AG09319 (cell line): ENCODE measurements at regions not wholly inside any gene's neighbourhood (a gene's known extent, or its start where the extent isn't known, plus 50 kb on each side); places are given as distances from the start of the nearest gene placed in this dataset.

Experiments used
- DNase-seq: peaks from one replicate; pipeline ENCODE4 v3.0.0-alpha.2; 2010; ENCODE audit warnings: low read depth; ENCODE audit errors: extremely low read depth
- TF ChIP-seq, protein P1 (sequence below): IDR thresholded peaks from 2 replicates; pipeline ENCODE4 v1.5.1; 2011; ENCODE audit warnings: low read depth, mild to moderate bottlenecking, inconsistent platforms, low read length, moderate library complexity

GRCh38 chr1:87763483-87763882 is 434.8 kb downstream of the LMO4 start:
- TF ChIP-seq, protein P1, sequence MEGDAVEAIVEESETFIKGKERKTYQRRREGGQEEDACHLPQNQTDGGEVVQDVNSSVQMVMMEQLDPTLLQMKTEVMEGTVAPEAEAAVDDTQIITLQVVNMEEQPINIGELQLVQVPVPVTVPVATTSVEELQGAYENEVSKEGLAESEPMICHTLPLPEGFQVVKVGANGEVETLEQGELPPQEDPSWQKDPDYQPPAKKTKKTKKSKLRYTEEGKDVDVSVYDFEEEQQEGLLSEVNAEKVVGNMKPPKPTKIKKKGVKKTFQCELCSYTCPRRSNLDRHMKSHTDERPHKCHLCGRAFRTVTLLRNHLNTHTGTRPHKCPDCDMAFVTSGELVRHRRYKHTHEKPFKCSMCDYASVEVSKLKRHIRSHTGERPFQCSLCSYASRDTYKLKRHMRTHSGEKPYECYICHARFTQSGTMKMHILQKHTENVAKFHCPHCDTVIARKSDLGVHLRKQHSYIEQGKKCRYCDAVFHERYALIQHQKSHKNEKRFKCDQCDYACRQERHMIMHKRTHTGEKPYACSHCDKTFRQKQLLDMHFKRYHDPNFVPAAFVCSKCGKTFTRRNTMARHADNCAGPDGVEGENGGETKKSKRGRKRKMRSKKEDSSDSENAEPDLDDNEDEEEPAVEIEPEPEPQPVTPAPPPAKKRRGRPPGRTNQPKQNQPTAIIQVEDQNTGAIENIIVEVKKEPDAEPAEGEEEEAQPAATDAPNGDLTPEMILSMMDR, result no peak
- DNase-seq, result no peak

DNA sequence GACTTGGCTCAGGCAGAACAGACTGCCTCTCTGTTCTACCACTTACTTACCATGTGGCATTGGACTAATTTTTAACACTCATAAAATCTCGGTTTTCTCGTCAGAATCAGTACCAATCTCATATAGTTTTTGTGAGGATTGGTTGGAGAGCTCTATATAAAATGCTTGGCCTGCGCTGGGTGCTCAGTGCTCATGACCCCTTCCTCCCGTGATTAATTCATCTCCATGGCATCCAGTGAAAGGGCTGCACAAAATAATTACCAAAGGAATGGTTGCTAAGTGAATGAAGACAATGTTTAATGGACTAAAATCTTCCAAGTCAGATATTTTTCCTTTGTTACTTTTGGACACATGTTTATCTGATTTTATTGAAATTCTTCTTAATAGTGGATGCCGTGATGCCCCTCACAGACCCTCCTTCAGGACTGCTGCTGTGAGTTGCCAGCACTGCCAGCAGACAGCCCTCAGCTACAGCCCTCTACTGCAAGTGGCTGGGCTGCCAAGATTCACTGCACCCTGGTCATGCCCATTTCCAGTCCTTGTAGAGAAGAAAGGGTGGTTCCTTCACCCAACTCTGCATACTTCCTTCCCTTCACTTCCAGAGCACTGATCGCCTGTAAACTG is 436.5 kb downstream of the LMO4 start:
- no peak for DNase-seq
- TF ChIP-seq, protein P1, result no peak

- DNase-seq, result no peak
- TF ChIP-seq, protein P1, result no peak
Measured at GRCh38 chr1:87765681-87766070, 437.0 kb downstream of the LMO4 start.

DNA sequence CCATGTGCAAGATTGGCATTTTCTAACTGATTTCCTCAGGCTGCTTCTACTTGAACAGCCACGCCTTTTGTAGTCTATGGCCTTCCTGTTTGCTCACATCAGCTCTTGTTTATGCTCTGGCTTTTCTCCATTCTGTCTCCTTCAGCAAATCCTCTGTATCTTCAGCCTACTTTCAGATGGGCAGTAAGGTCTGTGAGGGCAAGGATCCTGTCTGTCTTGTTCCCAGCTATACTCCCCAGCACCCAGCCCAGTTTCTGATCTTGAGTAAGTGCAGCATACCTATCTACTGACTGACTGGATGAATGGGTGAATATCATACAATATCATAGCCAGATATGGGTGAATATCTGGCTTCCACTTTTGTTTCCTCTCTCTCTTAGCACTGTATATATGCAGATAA is 438.1 kb downstream of the LMO4 start:
- DNase-seq, result no peak
- TF ChIP-seq, protein P1, result no peak

DNA sequence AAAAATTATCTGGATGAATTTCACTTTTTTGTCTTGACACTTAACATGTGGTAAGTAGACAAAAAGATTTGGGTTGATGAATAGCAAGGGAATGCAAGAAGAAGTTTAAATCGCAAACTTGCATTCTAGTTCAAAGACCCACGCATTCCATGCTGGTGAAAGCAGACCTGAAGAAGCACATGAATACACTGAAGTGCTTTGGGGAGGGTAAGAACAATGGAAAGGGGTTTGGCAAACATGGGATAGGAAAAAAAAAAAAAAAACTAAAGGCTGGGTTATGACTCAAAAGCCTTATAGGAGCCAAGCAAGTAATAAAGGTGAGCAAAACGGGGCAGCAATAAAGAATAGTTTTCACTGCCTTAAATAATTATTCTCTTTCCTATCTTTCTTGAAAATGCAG is 450.2 kb downstream of the LMO4 start:
- TF ChIP-seq, protein P1, result no peak
- DNase-seq, result no peak

GRCh38 chr1:87781554-87781953 is 452.9 kb downstream of the LMO4 start:
- TF ChIP-seq, protein P1, result no peak
- no peak for DNase-seq

DNA sequence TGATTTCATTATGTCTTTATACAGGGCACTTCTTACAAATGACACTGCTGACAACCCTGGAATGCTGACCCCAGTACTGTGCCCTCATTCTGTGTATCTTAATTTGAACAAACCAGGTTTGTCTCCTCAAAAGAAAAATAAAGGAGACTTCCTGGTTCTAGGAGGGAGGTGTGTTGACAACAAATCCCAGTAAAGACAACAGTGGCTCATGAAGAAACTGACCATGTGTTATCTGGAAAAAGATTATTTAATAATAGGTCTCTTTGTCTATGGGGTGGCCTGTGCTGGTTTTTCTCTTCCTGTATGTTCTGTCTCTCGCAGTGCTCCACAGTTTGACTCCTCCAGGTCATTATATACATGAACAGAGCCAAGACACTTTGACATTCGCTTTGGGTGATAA is 454.6 kb downstream of the LMO4 start:
- no peak for DNase-seq
- TF ChIP-seq, protein P1, result no peak
